ENCODE measurements at regions not wholly inside any gene's neighbourhood (a gene's known extent, or its start where the extent isn't known, plus 50 kb on each side); places are given as distances from the start of the nearest gene placed in this dataset.

GRCh38 chr9:107632661-107633060, 143.1 kb upstream of the KLF4 start:
- Histone ChIP-seq H3K36me3 (ENCODE audit: control insufficient read depth in 1 of 2, insufficient read depth in 2 of 2, low read length in 2 of 2) (no peaks in the 10 kb centered on the region), H3K9me3 (ENCODE audit: control insufficient read depth in 1 of 2, low read length in 2 of 2) (no peaks in the 10 kb centered on the region), H3K27me3 (ENCODE audit: low read depth, low read length) (no peaks in the 10 kb centered on the region), H3K27ac (ENCODE audit: low read length) (no peak overlapping the region), H3K4me1 (ENCODE audit: control insufficient read depth in 1 of 2, insufficient read depth in 2 of 2, low read length in 2 of 2) (peaks cover 3 to 12% of the 10 kb centered on the region in 2 donors), H3K4me3 (ENCODE audit: low read depth in 1 of 2, low read length in 2 of 2) (no peak overlapping the region)

- Histone ChIP-seq H3K27ac (ENCODE audit: low read length) (no peak overlapping the region), H3K27me3 (ENCODE audit: low read depth, low read length) (no peaks in the 10 kb centered on the region), H3K9me3 (ENCODE audit: control insufficient read depth in 1 of 2, low read length in 2 of 2) (no peaks in the 10 kb centered on the region), H3K4me1 (ENCODE audit: control insufficient read depth in 1 of 2, insufficient read depth in 2 of 2, low read length in 2 of 2) (peaks cover 3 to 11% of the 10 kb centered on the region in 2 donors), H3K4me3 (ENCODE audit: low read depth in 1 of 2, low read length in 2 of 2) (no peak overlapping the region), H3K36me3 (ENCODE audit: control insufficient read depth in 1 of 2, insufficient read depth in 2 of 2, low read length in 2 of 2) (no peaks in the 10 kb centered on the region)
Measured at GRCh38 chr9:107632216-107632615, 142.6 kb upstream of the KLF4 start.

GRCh38 chr9:107631788-107632187, 142.2 kb upstream of the KLF4 start:
- no peak overlapping the region for H3K27ac ChIP-seq (ENCODE audit: low read length)
- no peaks in the 10 kb centered on the region for H3K27me3 ChIP-seq (ENCODE audit: low read depth, low read length)
- H3K4me1 ChIP-seq (ENCODE audit: control insufficient read depth in 1 of 2, insufficient read depth in 2 of 2, low read length in 2 of 2) = peaks cover 1 to 7% of the 10 kb centered on the region in 2 donors
- no peaks in the 10 kb centered on the region for H3K9me3 ChIP-seq (ENCODE audit: control insufficient read depth in 1 of 2, low read length in 2 of 2)
- H3K36me3 ChIP-seq (ENCODE audit: control insufficient read depth in 1 of 2, insufficient read depth in 2 of 2, low read length in 2 of 2) = no peaks in the 10 kb centered on the region
- no peak overlapping the region for H3K4me3 ChIP-seq (ENCODE audit: low read depth in 1 of 2, low read length in 2 of 2)

- Histone ChIP-seq H3K27me3 (ENCODE audit: low read depth, low read length) (no peaks in the 10 kb centered on the region), H3K27ac (ENCODE audit: low read length) (no peak overlapping the region), H3K9me3 (ENCODE audit: control insufficient read depth in 1 of 2, low read length in 2 of 2) (no peaks in the 10 kb centered on the region), H3K4me1 (ENCODE audit: control insufficient read depth in 1 of 2, insufficient read depth in 2 of 2, low read length in 2 of 2) (peaks cover 0 to 6% of the 10 kb centered on the region in 2 donors), H3K36me3 (ENCODE audit: control insufficient read depth in 1 of 2, insufficient read depth in 2 of 2, low read length in 2 of 2) (no peaks in the 10 kb centered on the region), H3K4me3 (ENCODE audit: low read depth in 1 of 2, low read length in 2 of 2) (no peak overlapping the region)
Measured at GRCh38 chr9:107630156-107630555, 140.6 kb upstream of the KLF4 start.

- H3K9me3 ChIP-seq (ENCODE audit: control insufficient read depth in 1 of 2, low read length in 2 of 2) = no peaks in the 10 kb centered on the region
- H3K27me3 ChIP-seq (ENCODE audit: low read depth, low read length) = no peaks in the 10 kb centered on the region
- H3K4me1 ChIP-seq (ENCODE audit: control insufficient read depth in 1 of 2, insufficient read depth in 2 of 2, low read length in 2 of 2) = peaks cover 0 to 6% of the 10 kb centered on the region in 2 donors
Measured at GRCh38 chr9:107628444-107628843, 138.9 kb upstream of the KLF4 start.

GRCh38 chr9:107627781-107628180, 138.2 kb upstream of the KLF4 start:
- Histone ChIP-seq H3K4me3 (ENCODE audit: low read depth in 1 of 2, low read length in 2 of 2) (no peak overlapping the region), H3K36me3 (ENCODE audit: control insufficient read depth in 1 of 2, insufficient read depth in 2 of 2, low read length in 2 of 2) (no peaks in the 10 kb centered on the region), H3K27me3 (ENCODE audit: low read depth, low read length) (no peaks in the 10 kb centered on the region), H3K27ac (ENCODE audit: low read length) (no peak overlapping the region), H3K9me3 (ENCODE audit: control insufficient read depth in 1 of 2, low read length in 2 of 2) (no peaks in the 10 kb centered on the region), H3K4me1 (ENCODE audit: control insufficient read depth in 1 of 2, insufficient read depth in 2 of 2, low read length in 2 of 2) (peaks cover 0 to 6% of the 10 kb centered on the region in 2 donors)

More at GRCh38 chr9:107628444-107628843, 138.9 kb upstream of the KLF4 start:
- Histone ChIP-seq H3K27ac (ENCODE audit: low read length) (no peak overlapping the region), H3K36me3 (ENCODE audit: control insufficient read depth in 1 of 2, insufficient read depth in 2 of 2, low read length in 2 of 2) (no peaks in the 10 kb centered on the region), H3K4me3 (ENCODE audit: low read depth in 1 of 2, low read length in 2 of 2) (no peak overlapping the region)

GRCh38 chr9:107626118-107626517, 136.5 kb upstream of the KLF4 start:
- H3K27ac ChIP-seq (ENCODE audit: low read length) = no peak overlapping the region
- no peaks in the 10 kb centered on the region for H3K27me3 ChIP-seq (ENCODE audit: low read depth, low read length)
- no peaks in the 10 kb centered on the region for H3K4me1 ChIP-seq (ENCODE audit: control insufficient read depth in 1 of 2, insufficient read depth in 2 of 2, low read length in 2 of 2)
- no peak overlapping the region for H3K4me3 ChIP-seq (ENCODE audit: low read depth in 1 of 2, low read length in 2 of 2)
- H3K36me3 ChIP-seq (ENCODE audit: control insufficient read depth in 1 of 2, insufficient read depth in 2 of 2, low read length in 2 of 2) = no peaks in the 10 kb centered on the region
- H3K9me3 ChIP-seq (ENCODE audit: control insufficient read depth in 1 of 2, low read length in 2 of 2) = no peaks in the 10 kb centered on the region

GRCh38 chr9:107625383-107625984, 135.9 kb upstream of the KLF4 start:
- no peaks in the 10 kb centered on the region for H3K27me3 ChIP-seq (ENCODE audit: low read depth, low read length)
- no peaks in the 10 kb centered on the region for H3K4me1 ChIP-seq (ENCODE audit: control insufficient read depth in 1 of 2, insufficient read depth in 2 of 2, low read length in 2 of 2)
- H3K27ac ChIP-seq (ENCODE audit: low read length) = no peak overlapping the region
- H3K9me3 ChIP-seq (ENCODE audit: control insufficient read depth in 1 of 2, low read length in 2 of 2) = no peaks in the 10 kb centered on the region
- no peak overlapping the region for H3K4me3 ChIP-seq (ENCODE audit: low read depth in 1 of 2, low read length in 2 of 2)
- no peaks in the 10 kb centered on the region for H3K36me3 ChIP-seq (ENCODE audit: control insufficient read depth in 1 of 2, insufficient read depth in 2 of 2, low read length in 2 of 2)

GRCh38 chr9:107624234-107624948, 134.8 kb upstream of the KLF4 start:
- Histone ChIP-seq H3K27ac (ENCODE audit: low read length) (no peak overlapping the region), H3K27me3 (ENCODE audit: low read depth, low read length) (no peaks in the 10 kb centered on the region), H3K36me3 (ENCODE audit: control insufficient read depth in 1 of 2, insufficient read depth in 2 of 2, low read length in 2 of 2) (no peaks in the 10 kb centered on the region), H3K4me3 (ENCODE audit: low read depth in 1 of 2, low read length in 2 of 2) (no peak overlapping the region), H3K4me1 (ENCODE audit: control insufficient read depth in 1 of 2, insufficient read depth in 2 of 2, low read length in 2 of 2) (no peaks in the 10 kb centered on the region), H3K9me3 (ENCODE audit: control insufficient read depth in 1 of 2, low read length in 2 of 2) (no peaks in the 10 kb centered on the region)

- Histone ChIP-seq H3K4me1 (ENCODE audit: control insufficient read depth in 1 of 2, insufficient read depth in 2 of 2, low read length in 2 of 2) (no peaks in the 10 kb centered on the region), H3K36me3 (ENCODE audit: control insufficient read depth in 1 of 2, insufficient read depth in 2 of 2, low read length in 2 of 2) (no peaks in the 10 kb centered on the region), H3K27ac (ENCODE audit: low read length) (no peak overlapping the region), H3K4me3 (ENCODE audit: low read depth in 1 of 2, low read length in 2 of 2) (no peak overlapping the region), H3K9me3 (ENCODE audit: control insufficient read depth in 1 of 2, low read length in 2 of 2) (no peaks in the 10 kb centered on the region), H3K27me3 (ENCODE audit: low read depth, low read length) (no peaks in the 10 kb centered on the region)
Measured at GRCh38 chr9:107621436-107621835, 131.9 kb upstream of the KLF4 start.

- Histone ChIP-seq H3K9me3 (ENCODE audit: control insufficient read depth in 1 of 2, low read length in 2 of 2) (no peaks in the 10 kb centered on the region), H3K27me3 (ENCODE audit: low read depth, low read length) (no peaks in the 10 kb centered on the region), H3K27ac (ENCODE audit: low read length) (no peak overlapping the region), H3K36me3 (ENCODE audit: control insufficient read depth in 1 of 2, insufficient read depth in 2 of 2, low read length in 2 of 2) (no peaks in the 10 kb centered on the region), H3K4me1 (ENCODE audit: control insufficient read depth in 1 of 2, insufficient read depth in 2 of 2, low read length in 2 of 2) (no peaks in the 10 kb centered on the region), H3K4me3 (ENCODE audit: low read depth in 1 of 2, low read length in 2 of 2) (no peak overlapping the region)
Measured at GRCh38 chr9:107620801-107621200, 131.2 kb upstream of the KLF4 start.

GRCh38 chr9:107620236-107620635, 130.7 kb upstream of the KLF4 start:
- peaks cover 0 to under 1% of the 10 kb centered on the region in 2 donors for H3K4me1 ChIP-seq (ENCODE audit: control insufficient read depth in 1 of 2, insufficient read depth in 2 of 2, low read length in 2 of 2)
- no peaks in the 10 kb centered on the region for H3K9me3 ChIP-seq (ENCODE audit: control insufficient read depth in 1 of 2, low read length in 2 of 2)
- no peak overlapping the region for H3K27ac ChIP-seq (ENCODE audit: low read length)
- no peaks in the 10 kb centered on the region for H3K36me3 ChIP-seq (ENCODE audit: control insufficient read depth in 1 of 2, insufficient read depth in 2 of 2, low read length in 2 of 2)
- H3K27me3 ChIP-seq (ENCODE audit: low read depth, low read length) = no peaks in the 10 kb centered on the region
- H3K4me3 ChIP-seq (ENCODE audit: low read depth in 1 of 2, low read length in 2 of 2) = no peak overlapping the region
